NCI-H1436 (cell line): ENCODE measurements at regions not wholly inside any gene's neighbourhood (a gene's known extent, or its start where the extent isn't known, plus 50 kb on each side); places are given as distances from the start of the nearest gene placed in this dataset.
"Not testable (repeated sequence)": the region's sequence is repeated elsewhere in the genome, so short reads cannot be mapped to it uniquely, and the experiment has no call there.

Experiments
- DNase-seq: peaks from one replicate; lab custom pipeline; 2025; lab: John Stamatoyannopoulos, UW

DNA sequence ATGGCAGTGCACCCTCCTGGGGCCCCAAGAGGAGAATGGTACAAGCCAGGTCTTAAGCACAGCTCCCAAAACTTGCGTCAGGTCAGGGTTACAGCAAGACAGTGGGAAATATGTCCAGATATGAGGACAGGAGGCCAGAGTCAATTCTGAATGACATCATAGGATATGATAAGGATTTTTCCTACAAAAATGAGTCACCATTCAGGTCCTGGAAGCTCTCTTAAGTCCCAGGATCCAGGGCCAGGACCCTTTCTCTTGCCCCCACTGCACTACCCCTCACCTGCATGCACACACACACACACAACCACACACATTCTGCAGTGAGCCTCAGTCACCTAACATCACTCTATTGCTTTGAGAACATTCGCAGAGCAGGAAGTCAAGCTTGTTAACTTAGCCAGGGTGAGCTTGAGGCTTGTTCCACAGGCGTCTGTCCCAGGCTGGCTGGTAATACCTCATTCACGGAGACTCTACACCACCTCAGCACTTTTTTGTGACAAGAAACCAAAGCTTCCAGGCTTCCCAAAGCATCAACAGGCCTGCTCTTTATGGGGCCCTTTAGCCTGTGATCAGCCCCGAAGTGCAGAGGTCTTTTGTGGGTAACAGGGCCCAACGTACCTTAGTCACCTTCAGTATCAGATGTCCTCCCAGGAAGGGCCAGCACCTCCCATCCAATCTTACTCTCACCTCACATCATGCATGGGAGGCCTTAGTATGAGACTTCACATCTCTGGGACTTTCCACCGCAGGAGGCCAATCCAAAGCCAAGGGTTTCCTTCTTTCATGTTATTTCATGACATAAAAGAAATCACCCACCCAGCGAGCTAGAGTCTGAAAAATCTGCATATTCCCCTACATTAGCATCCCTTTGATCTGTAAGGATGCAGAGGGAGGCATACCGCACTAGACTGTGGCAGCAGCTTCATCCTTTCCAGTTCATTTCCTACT lies 74.0 kb upstream of the LIPC start:
- DNase-seq, result no peak

- no peak for DNase-seq
These were observed 71.2 kb upstream of the LIPC start for GRCh38 chr15:58360421-58361090.

GRCh38 chr15:58361273-58361759 lies 70.5 kb upstream of the LIPC start:
- DNase-seq, result peak; percentile 45

GRCh38 chr15:58362262-58362922 lies 69.4 kb upstream of the LIPC start:
- no peak for DNase-seq

DNA sequence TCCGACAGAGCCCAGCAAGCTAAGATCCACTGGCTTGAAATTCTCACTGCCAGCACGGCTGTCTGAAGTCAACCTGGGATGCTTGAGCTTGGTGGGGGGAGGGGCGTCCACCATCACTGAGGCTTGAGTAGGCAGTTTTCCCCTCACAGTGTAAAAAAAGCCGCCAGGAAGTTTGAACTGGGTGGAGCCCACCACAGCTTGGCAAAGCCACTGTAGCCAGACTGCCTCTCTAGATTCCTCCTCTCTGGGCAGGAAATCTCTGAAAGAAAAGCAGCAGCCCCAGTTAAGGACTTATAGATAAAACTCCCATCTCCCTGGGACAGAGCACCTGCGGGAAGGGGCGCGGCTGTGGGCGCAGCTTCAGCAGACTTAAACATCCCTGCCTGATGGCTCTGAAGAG lies 68.7 kb upstream of the LIPC start:
- DNase-seq, result not testable (repeated sequence)

GRCh38 chr15:58363673-58364072 lies 68.1 kb upstream of the LIPC start:
- not testable (repeated sequence) for DNase-seq

DNA sequence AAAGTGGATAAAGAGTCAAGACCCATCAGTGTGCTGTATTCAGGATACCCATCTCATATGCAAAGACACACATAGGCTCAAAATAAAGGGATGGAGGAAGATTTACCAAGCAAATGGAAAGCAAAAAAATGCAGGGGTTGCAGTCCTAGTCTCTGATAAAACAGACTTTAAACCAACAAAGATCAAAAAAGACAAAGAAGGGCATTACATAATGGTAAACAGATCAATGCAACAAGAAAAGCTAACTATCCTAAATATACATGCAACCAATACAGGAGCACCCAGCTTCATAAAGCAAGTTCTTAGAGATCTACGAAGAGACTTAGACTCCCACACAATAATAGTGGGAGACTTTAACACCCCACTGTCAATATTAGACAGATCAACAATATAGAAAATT lies 66.7 kb upstream of the LIPC start:
- not testable (repeated sequence) for DNase-seq

DNA sequence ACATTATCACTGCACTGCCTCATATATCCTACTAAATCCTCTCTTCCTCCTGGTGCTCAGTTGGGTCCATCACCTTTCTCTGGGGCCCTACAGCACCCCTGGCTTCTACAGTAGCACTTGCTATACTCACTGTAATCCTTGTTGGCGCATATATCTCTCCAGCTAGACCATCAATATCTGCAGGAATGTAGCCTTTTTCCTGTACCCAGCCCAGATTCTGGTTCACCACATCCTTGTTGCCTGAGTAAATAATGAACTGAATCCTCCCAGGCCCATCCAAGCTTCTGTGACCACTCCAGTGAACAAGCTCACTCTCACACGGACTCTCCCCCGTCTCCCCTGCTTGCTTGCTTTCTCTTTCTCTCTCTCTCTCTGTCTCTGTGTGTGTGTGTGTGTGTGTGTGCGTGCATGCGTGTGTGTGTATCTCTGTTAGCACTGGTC lies 62.5 kb upstream of the LIPC start:
- DNase-seq, result no peak

DNA sequence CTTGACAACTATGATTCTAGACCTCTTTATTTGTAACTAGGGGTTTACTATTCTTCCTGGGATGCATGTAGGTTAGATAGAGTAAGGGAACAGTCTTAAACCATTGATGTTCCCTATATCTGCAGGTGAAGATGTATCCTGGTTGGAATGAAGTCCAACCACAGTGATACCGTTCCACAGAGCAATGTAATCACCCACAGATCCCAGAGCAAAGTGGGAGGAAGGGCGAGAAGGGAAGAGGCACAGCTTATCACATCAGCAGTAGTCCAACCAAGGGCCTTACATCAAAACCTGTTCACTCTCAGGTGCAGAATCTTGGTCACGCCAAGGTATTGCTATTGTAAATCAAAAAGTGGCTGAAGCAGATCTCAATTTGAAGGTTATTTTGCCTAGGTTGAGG lies 61.8 kb upstream of the LIPC start:
- DNase-seq, result no peak

GRCh38 chr15:58374147-58374546 lies 57.6 kb upstream of the LIPC start:
- no peak for DNase-seq

DNA sequence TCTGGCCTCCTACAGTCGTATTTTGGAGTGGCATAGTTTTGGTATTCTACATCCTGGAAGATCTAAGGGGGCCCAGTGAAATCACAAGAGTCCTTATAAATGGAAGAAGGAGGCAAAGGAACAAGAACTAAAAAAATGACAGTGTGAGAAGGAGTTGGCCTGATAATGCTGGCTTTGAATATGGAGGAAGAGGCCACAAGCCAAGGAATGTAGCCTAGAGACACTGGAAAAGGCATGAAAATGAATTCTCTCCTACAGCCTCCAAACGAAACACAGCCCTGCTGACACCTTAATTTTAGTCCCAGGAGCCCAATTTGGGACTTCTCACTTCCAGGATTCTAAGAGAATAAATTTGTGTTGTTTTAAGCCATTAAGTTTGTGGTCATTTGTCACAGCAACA lies 54.6 kb upstream of the LIPC start:
- no peak for DNase-seq

- DNase-seq, result no peak
These were observed 53.3 kb upstream of the LIPC start for GRCh38 chr15:58378241-58379085.

DNA sequence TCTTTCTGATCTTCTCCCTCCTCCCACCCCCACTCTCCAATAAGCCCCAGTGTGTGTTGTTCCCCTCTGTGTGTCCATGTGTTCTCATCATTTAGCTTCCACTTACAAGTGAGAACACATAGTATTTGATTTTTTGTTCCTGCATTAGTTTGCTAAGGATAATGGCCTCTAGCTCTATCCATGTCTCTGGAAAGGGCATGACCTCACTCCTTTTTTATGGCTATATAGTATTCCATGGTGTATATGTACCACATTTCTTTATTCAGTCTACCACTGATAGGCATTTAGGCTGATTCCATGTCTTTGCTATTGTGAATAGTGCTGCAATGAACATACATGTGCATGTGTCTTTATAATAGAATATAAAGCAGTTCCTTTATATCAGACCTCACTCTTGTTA lies 52.3 kb upstream of the LIPC start:
- not testable (repeated sequence) for DNase-seq

DNA sequence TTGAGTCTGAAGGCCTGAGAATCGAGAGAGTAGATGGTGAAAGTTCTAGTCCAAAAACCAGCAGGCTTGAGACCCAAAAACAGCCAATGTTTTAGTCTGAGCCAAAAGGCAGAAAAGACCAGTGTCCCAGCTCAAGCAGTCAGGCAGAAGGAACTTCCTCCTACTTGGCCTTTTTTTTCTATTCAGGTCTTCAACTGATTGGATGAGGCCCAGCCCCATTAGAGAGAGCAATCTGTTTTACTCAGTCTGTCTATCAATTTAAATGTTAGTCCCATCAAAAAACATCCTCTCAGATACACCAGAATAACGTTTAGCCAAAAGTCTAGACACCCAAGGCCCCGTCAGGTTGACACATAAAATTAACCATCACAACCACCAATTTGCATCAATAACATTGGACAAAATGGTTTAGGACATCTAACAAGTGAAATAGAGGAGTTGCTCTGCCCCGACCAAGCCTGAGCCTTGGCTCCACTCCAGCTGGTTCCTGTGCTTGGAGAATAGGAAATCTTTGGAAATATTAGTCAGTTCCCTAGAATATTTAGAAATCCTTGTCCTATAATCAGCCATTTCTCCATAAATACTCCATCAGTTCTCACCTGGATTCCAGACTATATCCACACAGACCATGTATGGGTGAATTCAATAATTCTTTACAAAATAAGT lies 51.4 kb upstream of the LIPC start:
- DNase-seq, result no peak

GRCh38 chr15:58381697-58382096 lies 50.1 kb upstream of the LIPC start:
- DNase-seq, result no peak
